ENCODE measurements at regions not wholly inside any gene's neighbourhood (a gene's known extent, or its start where the extent isn't known, plus 50 kb on each side); places are given as distances from the start of the nearest gene placed in this dataset.

GRCh38 chr15:95017666-95018328 is 786.4 kb downstream of the MCTP2 start:
- Histone ChIP-seq H3K4me3 (replicated peaks; ENCODE audit: insufficient read depth, low read length) (no peak overlapping the region), H3K27ac (replicated peaks) (no peak overlapping the region), H3K27me3 (ENCODE audit: insufficient read depth, poor library complexity, severe bottlenecking) (no peaks in the 10 kb centered on the region)
- TF ChIP-seq CTCF (IDR thresholded peaks at IDR 0.05; ENCODE audit: insufficient read depth, low read length) = no peak
- TF ChIP-seq SPI1 (IDR thresholded peaks at IDR 0.05; ENCODE audit: borderline replicate concordance, low read depth) = no peak
- no peak for TF ChIP-seq REST (IDR thresholded peaks at IDR 0.05; ENCODE audit: insufficient replicate concordance, low read depth)
- no peak for TF ChIP-seq POLR2AphosphoS5 (IDR thresholded peaks at IDR 0.05; ENCODE audit: low read depth)
- no peak for TF ChIP-seq GABPA (IDR thresholded peaks at IDR 0.05; ENCODE audit: low read depth)
- no peak for DNase-seq (ENCODE audit: low read depth in 1 of 2, low spot score in 1 of 2)

- Histone ChIP-seq H3K4me3 (replicated peaks; ENCODE audit: insufficient read depth, low read length) (no peak overlapping the region), H3K27ac (replicated peaks) (no peak overlapping the region), H3K27me3 (ENCODE audit: insufficient read depth, poor library complexity, severe bottlenecking) (no peaks in the 10 kb centered on the region)
- no peak for DNase-seq (ENCODE audit: low read depth in 1 of 2, low spot score in 1 of 2)
- TF ChIP-seq SPI1 (IDR thresholded peaks at IDR 0.05; ENCODE audit: borderline replicate concordance, low read depth) = no peak
- no peak for TF ChIP-seq GABPA (IDR thresholded peaks at IDR 0.05; ENCODE audit: low read depth)
- no peak for TF ChIP-seq CTCF (IDR thresholded peaks at IDR 0.05; ENCODE audit: insufficient read depth, low read length)
- TF ChIP-seq REST (IDR thresholded peaks at IDR 0.05; ENCODE audit: insufficient replicate concordance, low read depth) = no peak
Measured at GRCh38 chr15:95018888-95019545, 787.7 kb downstream of the MCTP2 start.

GRCh38 chr15:95019907-95020306 is 788.5 kb downstream of the MCTP2 start:
- TF ChIP-seq POLR2AphosphoS5 (IDR thresholded peaks at IDR 0.05; ENCODE audit: low read depth) (no peak), SPI1 (IDR thresholded peaks at IDR 0.05; ENCODE audit: borderline replicate concordance, low read depth) (no peak), CTCF (IDR thresholded peaks at IDR 0.05; ENCODE audit: insufficient read depth, low read length) (no peak), REST (IDR thresholded peaks at IDR 0.05; ENCODE audit: insufficient replicate concordance, low read depth) (no peak), GABPA (IDR thresholded peaks at IDR 0.05; ENCODE audit: low read depth) (no peak)
- no peak for DNase-seq (ENCODE audit: low read depth in 1 of 2, low spot score in 1 of 2)
- H3K4me3 ChIP-seq (replicated peaks; ENCODE audit: insufficient read depth, low read length) = no peak overlapping the region
- no peaks in the 10 kb centered on the region for H3K27me3 ChIP-seq (ENCODE audit: insufficient read depth, poor library complexity, severe bottlenecking)
- H3K27ac ChIP-seq (replicated peaks) = no peak overlapping the region
